LHCN-M2 (cell line): ENCODE measurements at regions not wholly inside any gene's neighbourhood (a gene's known extent, or its start where the extent isn't known, plus 50 kb on each side); places are given as distances from the start of the nearest gene placed in this dataset.

ENCODE experiments used
- DNase-seq: peaks from one replicate; pipeline ENCODE4 v3.0.0-alpha.2; 2012; ENCODE audit warnings: low read depth

- DNase-seq, result no peak
Measured at GRCh38 chr4:170306208-170306607, 216.5 kb upstream of the AADAT start.

GRCh38 chr4:170305627-170306026 is 215.9 kb upstream of the AADAT start:
- no peak for DNase-seq

- DNase-seq, result no peak
Measured at GRCh38 chr4:170281027-170281426, 191.3 kb upstream of the AADAT start.

GRCh38 chr4:170278460-170278859 is 188.7 kb upstream of the AADAT start:
- DNase-seq, result no peak

- no peak for DNase-seq
Measured at GRCh38 chr4:170274616-170275015, 184.9 kb upstream of the AADAT start.

GRCh38 chr4:170272959-170273358 is 183.2 kb upstream of the AADAT start:
- DNase-seq, result no peak

GRCh38 chr4:170271723-170272122 is 182.0 kb upstream of the AADAT start:
- no peak for DNase-seq

- DNase-seq, result no peak
Measured at GRCh38 chr4:170270628-170271027, 180.9 kb upstream of the AADAT start.

GRCh38 chr4:170269950-170270349 is 180.2 kb upstream of the AADAT start:
- no peak for DNase-seq

- peak; percentile 74 for DNase-seq
Measured at GRCh38 chr4:170259631-170260153, 169.9 kb upstream of the AADAT start.

- no peak for DNase-seq
Measured at GRCh38 chr4:170256807-170257206, 167.1 kb upstream of the AADAT start.

GRCh38 chr4:170248576-170248975 is 158.8 kb upstream of the AADAT start:
- peak; percentile 0 for DNase-seq

- no peak for DNase-seq
Measured at GRCh38 chr4:170248029-170248428, 158.3 kb upstream of the AADAT start.

GRCh38 chr4:170247596-170247995 is 157.8 kb upstream of the AADAT start:
- no peak for DNase-seq

- DNase-seq, result no peak
Measured at GRCh38 chr4:170243662-170244288, 154.0 kb upstream of the AADAT start.

- DNase-seq, result no peak
Measured at GRCh38 chr4:170242471-170242870, 152.7 kb upstream of the AADAT start.

- DNase-seq, result no peak
Measured at GRCh38 chr4:170234800-170235199, 145.0 kb upstream of the AADAT start.

- DNase-seq, result no peak
Measured at GRCh38 chr4:170231377-170231776, 141.6 kb upstream of the AADAT start.

- no peak for DNase-seq
Measured at GRCh38 chr4:170230242-170230641, 140.5 kb upstream of the AADAT start.

- no peak for DNase-seq
Measured at GRCh38 chr4:170229006-170229405, 139.2 kb upstream of the AADAT start.

- DNase-seq, result no peak
Measured at GRCh38 chr4:170227928-170228327, 138.2 kb upstream of the AADAT start.

GRCh38 chr4:170226288-170226687 is 136.5 kb upstream of the AADAT start:
- DNase-seq, result no peak

- DNase-seq, result no peak
Measured at GRCh38 chr4:170214731-170215130, 125.0 kb upstream of the AADAT start.

- DNase-seq, result no peak
Measured at GRCh38 chr4:170214101-170214500, 124.3 kb upstream of the AADAT start.
